HG03175 (cell line): ENCODE measurements at regions not wholly inside any gene's neighbourhood (a gene's known extent, or its start where the extent isn't known, plus 50 kb on each side); places are given as distances from the start of the nearest gene placed in this dataset.
"Not testable (repeated sequence)": the region's sequence is repeated elsewhere in the genome, so short reads cannot be mapped to it uniquely, and the experiment has no call there.

Experiments
- ATAC-seq: cut with Tn5 transposase; IDR thresholded peaks from one replicate; pipeline ENCODE4 v1.9.1; 2021; ENCODE audit warnings: mild to moderate bottlenecking, moderate library complexity; ENCODE audit not compliant: unreplicated experiment

GRCh38 chr6:10184371-10185227, 230.3 kb downstream of the TFAP2A start:
- no peak for ATAC-seq

- ATAC-seq, result no peak
These were observed 234.5 kb downstream of the TFAP2A start for GRCh38 chr6:10180138-10181074.

GRCh38 chr6:10177704-10178103, 237.2 kb downstream of the TFAP2A start:
- no peak for ATAC-seq

- ATAC-seq, result no peak
These were observed 239.5 kb downstream of the TFAP2A start for GRCh38 chr6:10175362-10175761.

- no peak for ATAC-seq
These were observed 240.1 kb downstream of the TFAP2A start for GRCh38 chr6:10174761-10175160.

- no peak for ATAC-seq
These were observed 240.8 kb downstream of the TFAP2A start for GRCh38 chr6:10174056-10174455.

DNA sequence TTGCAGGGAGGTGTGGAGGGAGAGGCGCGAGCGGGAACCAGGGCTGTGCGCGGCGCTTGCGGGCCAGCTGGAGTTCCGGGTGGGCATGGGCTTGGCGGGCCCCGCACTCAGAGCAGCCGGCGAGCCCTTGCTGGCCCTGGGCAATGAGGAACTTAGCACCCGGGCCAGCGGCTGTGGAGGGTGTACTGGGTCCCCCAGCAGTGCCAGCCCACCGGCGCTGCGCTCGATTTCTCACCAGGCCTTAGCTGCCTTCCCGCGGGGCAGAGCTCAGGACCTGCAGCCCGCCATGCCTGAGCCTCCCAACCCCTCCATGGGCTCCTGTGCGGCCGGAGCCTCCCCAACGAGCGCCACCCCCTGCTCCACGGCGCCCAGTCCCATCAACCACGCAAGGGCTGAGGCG, 243.2 kb downstream of the TFAP2A start:
- ATAC-seq, result not testable (repeated sequence)

DNA sequence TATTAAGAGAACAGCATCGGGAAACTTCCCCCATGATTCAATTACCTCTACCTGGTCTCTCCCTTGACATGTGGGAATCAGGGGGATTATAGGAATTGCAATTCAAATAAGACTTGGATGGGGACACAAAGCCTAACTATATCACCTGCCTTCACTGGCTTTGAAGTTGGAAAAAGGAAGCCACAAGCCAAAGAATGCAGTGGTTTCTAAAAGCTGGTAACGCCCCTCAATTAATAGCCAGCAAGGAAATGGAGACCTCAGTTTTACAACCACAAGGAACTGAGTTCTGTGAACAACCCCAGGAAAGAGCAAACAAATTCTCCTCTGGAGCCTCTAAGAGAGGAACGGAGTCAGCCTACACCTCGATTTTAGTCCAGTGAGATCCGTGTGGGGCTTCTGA, 244.1 kb downstream of the TFAP2A start:
- no peak for ATAC-seq

DNA sequence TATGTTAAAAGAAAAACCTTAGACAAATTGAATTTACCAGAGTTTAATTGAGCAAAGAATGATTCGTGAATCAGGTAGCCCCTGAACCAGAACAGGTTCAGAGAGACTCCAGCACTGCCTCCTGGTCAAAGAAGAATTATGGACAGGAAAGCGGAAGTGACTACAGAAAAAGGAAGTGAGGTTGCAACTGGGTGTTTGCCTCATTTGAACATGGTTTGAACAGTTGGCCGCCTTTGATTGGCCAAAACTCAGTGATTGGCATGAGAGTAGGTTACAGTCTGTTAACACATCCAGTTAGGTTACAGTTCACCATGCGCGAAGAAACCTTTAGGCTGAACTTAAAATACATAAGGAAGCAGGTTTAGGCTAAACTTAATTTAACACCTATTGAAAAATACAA, 248.8 kb downstream of the TFAP2A start:
- no peak for ATAC-seq

- no peak for ATAC-seq
These were observed 251.5 kb downstream of the TFAP2A start for GRCh38 chr6:10163203-10163962.

DNA sequence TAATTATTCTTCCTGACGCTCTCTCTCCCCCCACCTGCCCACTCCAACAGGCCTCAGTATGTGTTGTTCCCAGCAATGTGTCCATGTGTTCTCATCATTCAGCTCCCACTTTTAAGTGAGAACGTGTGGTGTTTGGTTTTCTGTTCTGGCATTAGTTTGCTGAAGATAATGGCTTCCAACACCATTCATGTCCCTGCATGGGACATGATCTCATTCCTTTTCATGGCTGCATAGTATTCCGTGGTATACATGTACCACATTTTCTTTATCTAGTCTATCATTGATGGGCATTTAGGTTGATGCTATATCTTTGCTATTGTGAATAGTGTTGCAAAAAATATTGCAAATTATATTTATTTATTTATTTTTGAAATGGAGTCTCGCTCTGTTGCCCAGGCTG, 258.0 kb downstream of the TFAP2A start:
- no peak for ATAC-seq

DNA sequence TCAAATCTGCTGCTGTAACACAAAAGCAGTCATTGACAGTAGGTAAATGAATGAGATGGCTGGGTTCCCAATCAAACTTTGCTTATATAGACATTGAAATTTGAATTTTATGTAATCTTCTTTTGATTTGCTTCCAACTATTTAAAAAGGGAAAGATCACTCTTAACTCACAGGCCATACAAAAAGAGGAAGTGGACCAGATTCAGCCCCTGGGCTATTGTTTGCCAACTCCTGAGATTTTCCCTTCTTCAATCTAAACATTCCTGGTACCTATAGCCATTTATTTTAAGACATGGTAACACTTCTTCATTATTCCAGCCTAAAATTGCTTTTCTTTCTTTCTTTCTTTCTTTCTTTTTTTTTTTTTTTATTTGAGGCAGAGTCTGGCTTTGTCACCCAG, 260.6 kb downstream of the TFAP2A start:
- no peak for ATAC-seq

GRCh38 chr6:10151144-10151915, 263.5 kb downstream of the TFAP2A start:
- ATAC-seq, result no peak

- ATAC-seq, result no peak
These were observed 265.3 kb downstream of the TFAP2A start for GRCh38 chr6:10149603-10150002.

DNA sequence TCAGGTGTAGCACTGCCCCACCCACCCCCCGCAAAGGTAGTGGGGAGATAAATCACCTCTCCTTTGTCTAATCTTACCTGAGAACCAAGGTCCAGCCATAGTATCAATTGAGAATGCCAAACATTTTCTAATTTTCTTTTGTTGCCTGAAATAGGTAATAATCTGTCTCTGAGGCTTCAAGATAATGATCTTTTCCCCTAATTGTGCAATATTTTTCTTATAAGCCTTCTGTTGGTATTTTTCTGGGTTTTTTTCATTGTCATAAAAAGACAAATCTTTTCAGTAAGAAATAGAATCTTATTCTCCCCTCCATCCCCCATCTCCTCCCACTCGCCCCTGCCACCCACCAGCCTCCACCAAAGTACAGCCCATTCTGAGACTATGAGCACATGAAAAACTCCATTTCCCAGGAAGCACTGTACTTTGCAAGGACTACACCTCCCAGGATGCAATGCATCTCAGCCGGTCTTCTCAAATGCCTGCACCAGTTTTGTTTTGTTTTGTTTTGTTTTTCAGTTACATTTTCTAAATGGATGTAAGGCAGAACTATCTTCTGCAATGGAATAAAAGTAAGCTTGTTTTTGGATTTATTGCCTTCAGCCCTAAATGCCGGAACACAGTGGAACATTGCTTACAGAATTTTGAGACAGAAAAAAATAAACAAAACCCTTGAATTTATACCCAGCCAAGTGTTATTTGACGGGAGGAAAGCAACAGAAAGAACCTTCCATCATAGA, 268.0 kb downstream of the TFAP2A start:
- peak; percentile 99 for ATAC-seq

DNA sequence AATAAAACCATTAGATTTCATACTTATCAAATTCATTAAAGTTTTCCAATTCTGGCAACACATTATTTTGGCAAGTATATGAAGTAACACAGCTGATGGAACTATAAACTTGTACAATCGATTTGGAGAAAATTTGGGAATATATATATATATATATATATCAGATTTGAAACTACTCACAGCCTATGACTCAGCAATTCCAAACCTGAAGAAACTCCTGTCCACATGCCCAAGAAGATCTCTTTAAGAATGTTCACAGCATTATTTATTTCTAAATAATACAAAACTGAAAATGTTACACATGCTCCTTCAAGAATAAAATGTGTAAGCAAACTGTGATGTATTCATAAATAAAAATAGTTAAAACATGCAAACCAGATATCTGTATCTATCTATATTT, 270.1 kb downstream of the TFAP2A start:
- no peak for ATAC-seq

DNA sequence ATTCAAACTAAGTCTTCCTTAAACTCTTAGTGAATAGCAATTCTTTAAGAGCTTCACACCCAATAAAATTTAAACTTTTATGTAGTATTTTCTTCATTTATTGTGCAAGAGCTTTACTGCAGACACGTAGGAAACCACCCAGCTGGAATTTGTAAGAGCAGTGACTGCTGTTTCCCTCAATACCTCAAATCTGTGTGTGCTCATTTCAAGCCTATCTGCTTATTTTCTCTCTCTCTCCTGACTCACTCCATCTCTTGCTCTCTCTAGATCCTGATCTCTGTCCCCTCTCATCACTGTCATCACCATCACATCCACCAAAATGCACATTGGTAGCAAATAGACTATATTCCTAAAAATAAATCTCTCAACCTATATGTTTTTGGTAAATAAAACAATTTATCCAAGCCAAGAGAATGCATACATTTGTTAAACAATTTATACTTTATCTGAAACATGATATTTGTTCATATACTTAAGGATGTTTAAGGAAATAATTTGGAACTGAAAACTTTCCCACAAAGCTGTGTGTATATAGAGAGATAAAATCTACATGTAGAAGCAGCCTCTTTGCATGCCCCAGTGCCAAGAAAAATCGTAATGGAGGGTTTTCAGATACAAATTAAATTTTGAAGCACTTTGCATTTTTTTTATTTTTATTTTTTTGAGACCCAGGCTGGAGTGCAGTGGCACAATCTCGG, 273.0 kb downstream of the TFAP2A start:
- ATAC-seq, result no peak

DNA sequence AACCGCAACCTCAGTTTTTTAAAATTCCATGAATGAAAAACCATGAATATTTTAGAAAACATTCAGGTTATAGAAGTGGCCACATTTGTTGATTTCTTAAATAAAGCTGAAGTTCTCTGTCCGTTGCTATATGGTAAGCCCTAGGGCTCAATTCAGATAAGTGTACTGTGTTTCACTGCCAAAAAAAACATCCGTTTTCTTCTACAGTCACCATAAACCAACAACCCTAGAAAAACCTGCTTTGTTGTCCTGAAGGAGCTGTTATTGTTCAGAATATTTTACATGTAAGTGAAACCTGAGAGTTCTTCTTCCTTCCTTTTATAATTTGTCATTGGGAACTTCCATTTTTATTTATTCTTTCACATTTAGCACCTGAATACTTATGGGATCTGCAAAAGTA, 274.1 kb downstream of the TFAP2A start:
- ATAC-seq, result no peak

GRCh38 chr6:10140136-10140535, 274.7 kb downstream of the TFAP2A start:
- no peak for ATAC-seq
